Stimulated activated CD4-positive, alpha-beta T cell treated with anti-CD3 and anti-CD28 coated beads, Interleukin-2, amount 100 ng/mL, for 24 hours (primary cell): ENCODE measurements at regions not wholly inside any gene's neighbourhood (a gene's known extent, or its start where the extent isn't known, plus 50 kb on each side); places are given as distances from the start of the nearest gene placed in this dataset.

Experiments
- DNase-seq, 2 donors: peaks; one replicate each; pipeline ENCODE4 v3.0.0-alpha.2; 2020

GRCh38 chr5:68727931-68728330, 365.9 kb upstream of the SLC30A5 start:
- DNase-seq = no peak

DNA sequence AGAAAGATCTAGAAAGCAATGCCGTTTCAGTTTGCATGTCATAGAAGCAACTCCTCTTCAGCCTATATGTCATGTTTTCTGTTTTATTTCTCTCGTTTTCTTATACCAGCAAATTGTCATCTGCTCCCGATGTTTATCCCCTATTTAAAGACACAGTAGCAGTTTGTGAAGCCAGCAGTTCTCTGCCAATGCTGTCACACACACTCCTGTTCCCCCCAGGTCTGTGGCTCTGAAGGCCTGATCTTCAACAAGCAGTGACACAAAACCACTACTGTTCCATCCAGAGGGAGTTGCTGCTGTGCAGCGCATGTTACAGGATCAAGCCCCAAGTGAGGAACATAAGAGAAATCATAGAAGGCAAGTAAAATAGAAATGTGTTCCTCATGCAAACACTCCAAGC, 364.1 kb upstream of the SLC30A5 start:
- DNase-seq = no peak

GRCh38 chr5:68730220-68730978, 363.4 kb upstream of the SLC30A5 start:
- no peak for DNase-seq

DNA sequence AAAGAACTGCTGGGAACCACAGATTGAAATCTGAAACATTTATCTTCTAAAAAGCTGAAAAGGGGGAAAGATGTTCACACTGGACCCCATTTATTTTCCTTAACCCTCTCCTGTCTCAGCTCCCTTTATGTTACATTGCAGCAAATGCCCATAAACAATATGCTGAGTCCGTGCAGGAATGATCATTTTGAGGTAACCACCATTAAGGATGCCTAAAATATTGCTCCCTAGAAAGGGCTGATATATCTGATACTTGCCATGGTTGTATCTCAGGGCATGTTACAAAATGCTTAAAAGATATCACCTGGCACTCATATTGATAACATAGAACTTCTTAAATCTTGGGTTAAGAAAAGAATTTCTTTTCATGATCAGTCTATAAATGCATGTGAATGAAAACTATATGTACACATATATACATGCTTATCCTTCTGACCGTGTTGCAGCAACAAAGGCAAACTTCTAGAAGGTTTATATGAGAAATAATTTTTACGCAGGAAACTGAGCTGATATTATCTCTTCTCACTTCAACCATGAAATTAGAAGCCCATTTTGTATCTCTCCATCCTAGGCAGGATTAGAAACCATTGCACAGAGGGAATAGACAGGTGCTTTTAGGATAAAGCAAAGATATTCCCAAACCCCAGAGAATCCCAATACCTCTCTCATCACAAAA, 362.7 kb upstream of the SLC30A5 start:
- no peak for DNase-seq

GRCh38 chr5:68732251-68732650, 361.6 kb upstream of the SLC30A5 start:
- DNase-seq = no peak

DNA sequence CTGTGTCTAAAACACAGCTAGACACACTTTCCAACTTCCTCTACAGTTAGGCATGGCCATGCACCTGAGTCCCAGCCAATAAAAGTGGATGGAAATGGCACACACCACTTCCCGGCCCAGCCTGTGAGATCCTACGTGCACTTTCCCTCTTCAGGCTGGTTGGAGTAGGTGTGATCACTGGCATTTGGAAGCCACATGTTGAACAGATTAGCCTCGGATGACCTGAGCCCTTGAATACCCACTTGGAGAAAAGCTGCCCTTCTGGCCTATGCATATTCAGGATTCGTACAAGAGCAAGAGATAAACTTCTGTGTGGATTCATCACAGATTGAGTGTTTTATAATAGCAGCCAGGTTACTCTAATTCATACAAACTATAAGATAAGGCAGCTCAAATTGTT, 359.0 kb upstream of the SLC30A5 start:
- DNase-seq = no peak

GRCh38 chr5:68738236-68738635, 355.6 kb upstream of the SLC30A5 start:
- DNase-seq = no peak

DNA sequence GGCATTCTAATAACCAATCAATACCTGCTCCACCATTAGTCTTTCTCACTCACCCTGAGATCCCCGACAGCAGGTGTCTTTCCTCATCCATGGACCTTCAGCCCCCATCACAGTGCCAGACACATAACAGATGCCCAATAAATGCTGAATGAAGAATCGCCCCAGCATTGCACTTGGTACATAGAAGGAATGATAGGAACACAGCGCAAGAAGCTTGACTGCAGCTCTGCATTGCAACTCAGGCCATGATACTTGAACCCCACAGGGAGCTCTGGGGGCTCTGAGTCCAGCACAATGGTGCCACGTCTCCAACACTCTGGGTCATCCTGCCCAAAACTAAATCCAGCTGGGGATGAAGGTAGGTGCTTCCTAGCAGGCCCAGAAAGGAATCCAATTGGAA, 355.0 kb upstream of the SLC30A5 start:
- DNase-seq = no peak

DNA sequence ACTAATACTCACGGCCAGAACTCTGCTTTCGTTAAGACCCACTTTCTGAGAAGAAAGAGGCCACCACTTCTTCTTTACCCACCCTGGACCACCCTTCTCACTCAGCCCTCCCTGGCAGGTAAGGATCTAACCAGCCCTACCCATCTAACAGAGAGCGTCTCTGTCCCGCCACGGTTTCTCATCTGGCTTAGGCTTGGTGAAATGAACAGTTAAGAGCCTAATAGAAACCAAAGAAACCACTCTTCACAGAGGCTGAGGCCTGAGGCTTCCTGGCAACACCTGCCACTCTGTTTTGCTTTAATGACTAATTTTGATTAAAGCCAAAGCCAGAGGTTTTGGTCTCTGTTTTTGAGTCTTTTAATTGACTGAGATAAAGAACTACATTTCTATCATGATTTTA, 354.1 kb upstream of the SLC30A5 start:
- no peak for DNase-seq

DNA sequence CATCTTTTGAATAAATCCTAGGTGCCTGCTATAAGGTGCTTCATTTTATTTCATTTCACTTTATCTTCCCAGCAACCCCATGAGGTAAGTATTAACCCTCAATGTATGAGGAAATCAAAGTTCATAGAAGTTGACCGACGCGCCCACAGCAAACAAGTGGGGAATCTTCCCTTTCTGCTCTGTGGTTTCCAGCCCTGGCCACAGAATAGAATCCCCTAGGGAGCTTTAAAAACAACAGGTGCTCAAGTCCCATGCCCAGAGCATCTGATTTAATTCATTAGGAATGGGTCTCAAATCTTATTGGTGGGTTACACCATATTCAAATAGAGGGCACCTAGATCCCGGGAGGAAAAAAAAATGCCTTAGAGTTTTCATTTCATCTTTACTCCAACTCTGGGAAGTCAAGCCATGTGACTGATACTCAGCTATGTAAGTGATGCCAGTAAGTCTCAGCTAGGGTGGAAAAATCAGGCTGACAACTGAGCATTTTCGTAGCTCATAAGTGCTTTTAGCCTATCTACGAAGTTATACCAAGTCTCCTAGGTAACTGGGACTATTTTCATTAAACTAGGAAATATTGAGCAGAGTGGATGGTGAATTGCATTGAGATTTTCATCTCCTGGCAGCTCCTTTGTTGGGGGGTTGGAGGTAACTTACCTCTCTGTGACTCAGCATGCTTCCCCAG, 353.4 kb upstream of the SLC30A5 start:
- no peak for DNase-seq

GRCh38 chr5:68744206-68744605, 349.6 kb upstream of the SLC30A5 start:
- no peak for DNase-seq

DNA sequence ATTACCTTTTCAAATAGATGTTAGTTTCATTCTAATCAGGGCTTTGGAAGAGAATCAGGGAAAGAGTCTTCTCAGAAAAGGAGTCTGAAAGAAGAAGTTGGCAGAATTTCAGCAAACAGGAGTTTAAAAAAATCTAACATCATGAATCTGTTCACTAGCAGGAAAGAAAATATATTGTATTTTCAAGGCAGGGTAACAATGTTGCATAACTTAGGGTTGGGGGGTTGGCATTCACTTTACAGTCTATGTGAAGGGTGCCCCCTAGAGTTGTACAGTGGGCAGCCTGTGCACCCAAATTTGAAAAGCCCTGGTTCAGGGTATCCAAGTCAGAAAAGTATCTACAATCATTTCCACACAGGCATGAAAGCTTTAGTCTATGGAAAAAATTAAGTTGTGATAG, 348.4 kb upstream of the SLC30A5 start:
- no peak for DNase-seq

- DNase-seq = no peak
These were observed 347.6 kb upstream of the SLC30A5 start for GRCh38 chr5:68746220-68746619.

DNA sequence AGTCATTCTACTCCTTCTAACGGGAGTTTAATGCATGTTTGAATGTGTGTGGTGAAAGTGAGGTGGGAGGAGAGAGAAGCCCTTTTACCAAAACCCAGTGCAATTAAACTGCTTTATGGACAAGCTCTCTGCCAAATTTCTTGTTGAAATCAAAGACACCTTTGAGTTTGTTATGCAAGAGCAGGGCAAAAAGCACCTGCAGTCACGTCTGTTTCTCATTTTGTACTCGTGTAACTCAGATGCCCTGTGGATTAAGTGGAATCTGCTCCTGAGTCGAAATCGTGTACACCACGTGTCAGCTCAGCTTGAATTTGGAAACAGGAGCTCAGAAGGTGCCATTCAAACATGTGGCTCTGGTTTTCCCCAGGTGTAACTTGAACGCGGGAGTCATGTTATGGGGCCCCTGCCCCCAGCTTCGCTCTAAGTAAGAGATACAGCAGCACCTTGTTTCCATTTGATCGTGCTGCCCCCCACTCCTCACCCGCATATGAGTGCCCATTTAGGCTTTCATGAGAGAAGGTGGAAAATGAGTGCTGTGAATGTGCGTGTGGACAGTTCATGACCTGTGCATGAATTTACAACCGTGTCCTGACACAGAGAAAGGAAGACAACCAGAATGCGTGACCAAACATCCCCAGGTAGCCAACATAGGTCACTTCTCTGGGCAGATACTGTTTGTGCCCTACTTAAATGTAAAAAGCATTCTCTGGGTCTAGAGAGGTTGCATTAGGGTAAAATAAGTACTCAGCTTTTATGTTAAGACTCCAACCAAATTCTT, 347.0 kb upstream of the SLC30A5 start:
- DNase-seq = no peak

DNA sequence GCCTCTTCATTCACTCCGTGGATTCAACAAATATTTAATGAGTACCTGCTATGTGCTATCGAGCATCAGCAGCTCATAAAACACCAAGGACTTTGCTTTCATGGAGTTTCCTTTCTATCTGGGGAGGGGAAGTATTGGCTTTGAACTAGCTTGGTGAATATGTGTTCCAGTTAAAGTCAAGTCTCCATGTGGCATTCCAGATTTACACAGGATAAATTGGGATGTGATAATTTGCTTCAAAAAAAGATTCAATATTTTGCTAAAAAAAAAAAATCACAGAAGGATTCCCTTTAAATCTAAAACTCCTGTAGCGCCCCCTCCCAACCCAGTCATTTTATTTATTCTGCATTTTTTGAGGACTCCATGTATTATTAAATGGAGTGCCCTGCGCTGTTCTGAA, 346.3 kb upstream of the SLC30A5 start:
- DNase-seq = no peak

GRCh38 chr5:68748101-68748500, 345.7 kb upstream of the SLC30A5 start:
- no peak for DNase-seq

GRCh38 chr5:68749077-68749476, 344.7 kb upstream of the SLC30A5 start:
- DNase-seq = no peak

- no peak for DNase-seq
These were observed 344.2 kb upstream of the SLC30A5 start for GRCh38 chr5:68749631-68750030.

GRCh38 chr5:68751661-68752060, 342.2 kb upstream of the SLC30A5 start:
- no peak for DNase-seq

- no peak for DNase-seq
These were observed 339.3 kb upstream of the SLC30A5 start for GRCh38 chr5:68754536-68754935.

- DNase-seq = no peak
These were observed 338.5 kb upstream of the SLC30A5 start for GRCh38 chr5:68755293-68755692.

GRCh38 chr5:68757006-68757405, 336.8 kb upstream of the SLC30A5 start:
- no peak for DNase-seq

- no peak for DNase-seq
These were observed 336.1 kb upstream of the SLC30A5 start for GRCh38 chr5:68757626-68758212.
